ENCODE measurements at regions not wholly inside any gene's neighbourhood (a gene's known extent, or its start where the extent isn't known, plus 50 kb on each side); places are given as distances from the start of the nearest gene placed in this dataset.
"Not testable (repeated sequence)": the region's sequence is repeated elsewhere in the genome, so short reads cannot be mapped to it uniquely, and the experiment has no call there.

GRCh38 chr7:104264285-104264684, 56.5 kb upstream of the ORC5 start:
- no peak for DNase-seq

DNA sequence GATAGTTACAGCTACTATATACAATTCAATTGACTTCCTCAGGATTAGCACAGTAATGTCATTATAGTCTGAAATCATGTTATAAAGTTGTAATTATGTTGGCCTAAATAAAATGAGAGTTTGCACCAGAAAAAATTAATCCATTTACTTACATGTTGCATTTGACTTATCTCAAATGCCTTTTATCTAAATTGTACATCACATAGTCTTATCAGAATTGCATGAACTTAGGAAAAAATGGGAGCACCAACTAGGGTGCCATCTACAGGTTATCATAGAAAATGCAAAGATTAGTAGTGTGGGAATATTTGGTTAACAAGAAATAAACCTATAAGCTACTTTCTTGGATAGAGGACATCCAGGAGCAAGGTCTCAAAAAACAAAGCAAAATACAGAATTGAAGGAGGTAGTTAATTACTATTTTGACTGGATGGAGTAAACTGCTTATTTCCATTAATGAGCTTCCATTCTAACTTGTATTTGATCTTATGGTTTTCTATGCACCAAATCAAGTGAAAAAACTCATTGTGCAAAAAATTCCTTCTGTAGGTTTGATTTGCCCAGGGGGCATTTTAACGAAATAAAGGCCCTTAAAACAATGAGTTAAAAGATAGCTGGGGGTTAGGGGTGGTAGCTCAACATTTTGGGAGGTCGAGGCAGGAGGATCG, 60.0 kb upstream of the ORC5 start:
- DNase-seq, result no peak

DNA sequence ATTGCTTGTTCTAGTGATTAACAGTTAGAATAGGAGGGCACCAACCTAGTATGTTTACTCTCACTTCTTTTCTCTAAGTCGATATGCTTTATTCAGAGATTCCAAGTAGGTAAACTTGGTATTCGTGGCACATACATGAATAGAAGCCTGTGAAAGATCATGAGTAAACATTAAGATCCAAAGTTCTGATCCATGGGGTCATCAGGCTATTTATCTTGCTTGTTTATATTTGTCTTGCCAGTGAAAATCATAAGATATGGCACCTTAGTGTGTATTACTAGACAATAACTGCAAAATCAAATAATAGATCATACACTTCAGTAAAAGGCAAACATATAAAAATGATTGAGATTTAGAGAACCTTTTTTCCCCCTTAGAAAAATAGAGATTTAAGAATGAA, 56.5 kb upstream of the LHFPL3 start:
- DNase-seq, result no peak

DNA sequence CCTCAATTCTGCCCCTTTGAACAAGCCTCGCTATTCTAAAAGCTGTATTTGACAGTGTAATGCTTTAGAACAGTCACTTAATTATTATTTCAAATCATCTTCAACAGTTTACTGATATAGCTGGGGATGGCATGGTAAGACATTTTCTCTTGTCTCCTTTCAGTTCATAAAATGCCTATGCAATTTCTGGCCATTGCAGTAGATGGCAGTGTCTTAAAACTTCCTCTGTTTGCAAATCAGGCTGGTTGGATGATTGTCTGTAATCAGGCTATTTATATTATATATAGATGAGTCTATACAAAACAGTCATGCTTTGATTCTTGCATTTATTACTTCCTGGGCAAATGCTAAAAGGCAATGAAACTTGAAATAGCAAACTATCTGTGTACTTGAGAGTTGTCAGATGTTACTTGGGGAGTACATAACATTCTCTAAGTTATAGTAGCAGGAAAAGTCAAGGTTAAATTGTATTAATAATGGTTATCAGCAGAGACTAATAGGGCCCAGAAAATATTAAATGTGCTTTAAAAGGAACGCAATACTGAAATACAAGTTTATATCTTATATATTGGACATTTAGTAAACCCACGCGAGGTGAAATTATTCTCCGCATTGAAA, 55.5 kb upstream of the LHFPL3 start:
- peak; percentile 28 for DNase-seq

DNA sequence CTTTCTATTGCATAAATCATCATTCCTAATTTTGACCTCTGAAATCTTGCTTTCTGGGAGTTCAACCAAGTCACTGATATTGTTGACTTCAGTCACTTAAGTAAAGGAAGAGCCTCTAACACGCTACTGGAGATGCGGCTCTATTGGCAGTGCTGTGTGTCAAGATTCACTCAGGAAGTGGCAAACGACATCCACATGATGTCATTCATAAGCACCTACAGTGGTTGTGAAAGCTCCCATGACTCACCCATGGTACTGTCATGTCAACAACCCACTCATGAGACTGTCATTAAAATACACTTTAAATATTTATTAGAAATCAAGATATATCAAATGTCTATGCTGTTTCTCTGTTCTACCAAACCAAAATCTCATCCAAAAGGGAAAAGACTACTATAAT, 52.5 kb upstream of the LHFPL3 start:
- DNase-seq, result no peak

GRCh38 chr7:104276730-104277129, 51.7 kb upstream of the LHFPL3 start:
- not testable (repeated sequence) for DNase-seq

Data from NCI-H2171 (cell line).